ENCODE measurements at regions not wholly inside any gene's neighbourhood (a gene's known extent, or its start where the extent isn't known, plus 50 kb on each side); places are given as distances from the start of the nearest gene placed in this dataset.

DNA sequence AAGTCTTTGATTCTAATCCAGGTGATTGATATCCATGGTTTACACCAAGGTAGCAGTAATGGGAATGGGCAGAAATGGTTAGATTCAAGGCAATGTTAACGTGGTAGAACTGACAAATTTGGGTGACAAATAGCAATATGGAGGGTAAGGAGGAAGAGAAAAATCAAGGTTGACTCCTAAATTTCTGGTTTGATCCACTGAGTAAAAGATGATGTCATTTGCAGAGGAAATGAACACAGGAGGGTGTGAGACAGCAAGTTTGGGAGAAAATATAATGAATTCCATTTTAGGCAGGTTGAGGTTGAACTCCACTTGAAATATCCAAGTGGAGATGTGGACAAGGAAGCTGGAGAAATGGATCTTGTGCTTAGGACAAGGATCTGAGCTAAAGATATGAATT is 170.9 kb upstream of the CAMK1G start:
- no peak overlapping the region for H3K4me3 ChIP-seq (ENCODE audit: low read length)
- ATAC-seq (ENCODE audit: poor library complexity): no peak
- intact Hi-C loops (cut with DNase I, micrococcal nuclease): no loop called here
- Mint-ChIP-seq H3K36me3 (ENCODE audit: low read depth) (no peaks in the 10 kb centered on the region), H3K27ac (no peak overlapping the region), H3K9me3 (peaks cover 2% of the 10 kb centered on the region), H3K4me3 (no peak overlapping the region), H3K4me1 (ENCODE audit: low read depth) (no peaks in the 10 kb centered on the region), H3K27me3 (peaks cover 55% of the 10 kb centered on the region)
- TF ChIP-seq, protein P1, sequence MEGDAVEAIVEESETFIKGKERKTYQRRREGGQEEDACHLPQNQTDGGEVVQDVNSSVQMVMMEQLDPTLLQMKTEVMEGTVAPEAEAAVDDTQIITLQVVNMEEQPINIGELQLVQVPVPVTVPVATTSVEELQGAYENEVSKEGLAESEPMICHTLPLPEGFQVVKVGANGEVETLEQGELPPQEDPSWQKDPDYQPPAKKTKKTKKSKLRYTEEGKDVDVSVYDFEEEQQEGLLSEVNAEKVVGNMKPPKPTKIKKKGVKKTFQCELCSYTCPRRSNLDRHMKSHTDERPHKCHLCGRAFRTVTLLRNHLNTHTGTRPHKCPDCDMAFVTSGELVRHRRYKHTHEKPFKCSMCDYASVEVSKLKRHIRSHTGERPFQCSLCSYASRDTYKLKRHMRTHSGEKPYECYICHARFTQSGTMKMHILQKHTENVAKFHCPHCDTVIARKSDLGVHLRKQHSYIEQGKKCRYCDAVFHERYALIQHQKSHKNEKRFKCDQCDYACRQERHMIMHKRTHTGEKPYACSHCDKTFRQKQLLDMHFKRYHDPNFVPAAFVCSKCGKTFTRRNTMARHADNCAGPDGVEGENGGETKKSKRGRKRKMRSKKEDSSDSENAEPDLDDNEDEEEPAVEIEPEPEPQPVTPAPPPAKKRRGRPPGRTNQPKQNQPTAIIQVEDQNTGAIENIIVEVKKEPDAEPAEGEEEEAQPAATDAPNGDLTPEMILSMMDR (IDR thresholded peaks at IDR 0.05): no peak
- no peaks in the 10 kb centered on the region for H3K36me3 ChIP-seq (ENCODE audit: insufficient read depth, low read length)
- no peaks in the 10 kb centered on the region for H3K4me1 ChIP-seq (ENCODE audit: insufficient read depth, low read length)
- ChIA-PET CTCF (no interaction called here), POLR2A (no interaction called here)
- H3K9me3 ChIP-seq (ENCODE audit: control insufficient read depth in 1 of 2, insufficient read depth in 1 of 2, low read length in 2 of 2): no peaks in the 10 kb centered on the region
- no peak for DNase-seq
- peaks cover 0 to 12% of the 10 kb centered on the region in 2 experiments for H3K27me3 ChIP-seq (ENCODE audit: control insufficient read depth in 1 of 2, insufficient read depth in 2 of 2, low read length in 2 of 2)
- no peak overlapping the region for H3K27ac ChIP-seq (ENCODE audit: low read depth in 1 of 2, low read length in 2 of 2)

DNA sequence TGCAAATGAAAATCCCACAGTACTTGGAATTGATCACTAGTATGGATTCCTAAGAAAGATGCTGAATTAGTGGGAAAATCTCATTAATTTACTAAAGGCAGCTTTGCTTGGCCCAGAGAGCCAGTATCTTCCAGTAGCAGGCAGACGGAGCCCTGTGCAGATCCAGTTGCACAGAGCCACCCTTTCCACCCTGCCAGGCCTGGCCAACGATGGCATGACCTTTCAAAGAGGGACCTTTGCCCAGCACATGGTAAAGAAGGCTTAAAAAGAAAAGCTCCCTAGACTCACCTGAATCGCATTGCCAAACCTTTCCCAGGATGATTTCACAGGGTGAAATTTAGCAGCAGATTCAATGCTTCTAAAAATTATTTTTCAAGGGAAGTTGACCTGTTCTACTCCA is 170.5 kb upstream of the CAMK1G start:
- no peak overlapping the region for H3K27ac ChIP-seq (ENCODE audit: low read depth in 1 of 2, low read length in 2 of 2)
- H3K4me3 Mint-ChIP-seq: no peak overlapping the region
- H3K36me3 ChIP-seq (ENCODE audit: insufficient read depth, low read length): no peaks in the 10 kb centered on the region
- peaks cover 50% of the 10 kb centered on the region for H3K27me3 Mint-ChIP-seq
- TF ChIP-seq, protein P1 (IDR thresholded peaks at IDR 0.05): no peak
- POLR2A ChIA-PET: no interaction called here
- H3K4me1 Mint-ChIP-seq (ENCODE audit: low read depth): no peaks in the 10 kb centered on the region
- CTCF ChIA-PET: no interaction called here
- no peak for DNase-seq
- H3K27ac Mint-ChIP-seq: no peak overlapping the region
- no peak overlapping the region for H3K4me3 ChIP-seq (ENCODE audit: low read length)
- H3K4me1 ChIP-seq (ENCODE audit: insufficient read depth, low read length): no peaks in the 10 kb centered on the region
- H3K9me3 Mint-ChIP-seq: peaks cover 2% of the 10 kb centered on the region
- H3K27me3 ChIP-seq (ENCODE audit: control insufficient read depth in 1 of 2, insufficient read depth in 2 of 2, low read length in 2 of 2): peaks cover 0 to 12% of the 10 kb centered on the region in 2 experiments
- no peaks in the 10 kb centered on the region for H3K36me3 Mint-ChIP-seq (ENCODE audit: low read depth)
- no peak for ATAC-seq (ENCODE audit: poor library complexity)
- intact Hi-C loops (cut with DNase I, micrococcal nuclease): no loop called here
- H3K9me3 ChIP-seq (ENCODE audit: control insufficient read depth in 1 of 2, insufficient read depth in 1 of 2, low read length in 2 of 2): no peaks in the 10 kb centered on the region

GRCh38 chr1:209414803-209415329 is 168.6 kb upstream of the CAMK1G start:
- no peak overlapping the region for H3K27ac Mint-ChIP-seq
- H3K9me3 ChIP-seq (ENCODE audit: control insufficient read depth in 1 of 2, insufficient read depth in 1 of 2, low read length in 2 of 2): no peaks in the 10 kb centered on the region
- DNase-seq (no peak), ATAC-seq (ENCODE audit: poor library complexity) (no peak)
- peaks cover 0 to 12% of the 10 kb centered on the region in 2 experiments for H3K27me3 ChIP-seq (ENCODE audit: control insufficient read depth in 1 of 2, insufficient read depth in 2 of 2, low read length in 2 of 2)
- no peaks in the 10 kb centered on the region for H3K4me1 Mint-ChIP-seq (ENCODE audit: low read depth)
- H3K4me1 ChIP-seq (ENCODE audit: insufficient read depth, low read length): no peaks in the 10 kb centered on the region
- peaks cover 49% of the 10 kb centered on the region for H3K27me3 Mint-ChIP-seq
- H3K36me3 Mint-ChIP-seq (ENCODE audit: low read depth): no peaks in the 10 kb centered on the region
- H3K9me3 Mint-ChIP-seq: peaks cover 2% of the 10 kb centered on the region
- H3K4me3 Mint-ChIP-seq: no peak overlapping the region
- H3K36me3 ChIP-seq (ENCODE audit: insufficient read depth, low read length): no peaks in the 10 kb centered on the region
- H3K4me3 ChIP-seq (ENCODE audit: low read length): no peak overlapping the region
- POLR2A ChIA-PET: no interaction called here
- H3K27ac ChIP-seq (ENCODE audit: low read depth in 1 of 2, low read length in 2 of 2): no peak overlapping the region
- TF ChIP-seq, protein P1 (IDR thresholded peaks at IDR 0.05): no peak
- CTCF ChIA-PET: no interaction called here
- intact Hi-C loops (cut with DNase I, micrococcal nuclease): no loop called here
